GM12872 (cell line): ENCODE measurements at regions not wholly inside any gene's neighbourhood (a gene's known extent, or its start where the extent isn't known, plus 50 kb on each side); places are given as distances from the start of the nearest gene placed in this dataset.

Experiments used
- CTCF ChIP-seq: IDR thresholded peaks from 3 replicates; pipeline ENCODE4 v1.5.1; 2011; ENCODE audit warnings: low read depth, mild to moderate bottlenecking, low read length, moderate library complexity; ENCODE audit not compliant: insufficient read depth

GRCh38 chrX:768596-768995 lies 138.0 kb downstream of the SHOX start:
- no peak for TF ChIP-seq CTCF

- TF ChIP-seq CTCF = no peak
These were observed 128.3 kb downstream of the SHOX start for GRCh38 chrX:758917-759316.

- no peak for TF ChIP-seq CTCF
These were observed 120.2 kb downstream of the SHOX start for GRCh38 chrX:750812-751211.

GRCh38 chrX:750263-750662 lies 119.7 kb downstream of the SHOX start:
- no peak for TF ChIP-seq CTCF

- TF ChIP-seq CTCF = no peak
These were observed 116.6 kb downstream of the SHOX start for GRCh38 chrX:747176-747575.

- TF ChIP-seq CTCF = no peak
These were observed 109.0 kb downstream of the SHOX start for GRCh38 chrX:739611-740010.

- no peak for TF ChIP-seq CTCF
These were observed 103.8 kb downstream of the SHOX start for GRCh38 chrX:734362-734761.

GRCh38 chrX:733961-734360 lies 103.4 kb downstream of the SHOX start:
- no peak for TF ChIP-seq CTCF
